DOHH2 (cell line): ENCODE measurements at regions not wholly inside any gene's neighbourhood (a gene's known extent, or its start where the extent isn't known, plus 50 kb on each side); places are given as distances from the start of the nearest gene placed in this dataset.

Source experiments
- H3F3A ChIP-seq: fragments of 200-600 bp; sonication (generic), shearing (Covaris generic); 2 replicates; pipeline ENCODE4 v1.6.0; 2016; ENCODE audit warnings: antibody characterized with exemption, mild to moderate bottlenecking; ENCODE audit not compliant: control insufficient read depth, insufficient read depth
- H3K27ac ChIP-seq: fragments of 200-600 bp; sonication (generic); 2 replicates; pipeline ENCODE4 v1.5.1; 2014; ENCODE audit warnings: low read depth, mild to moderate bottlenecking, low read length, moderate library complexity
- H3K27me3 ChIP-seq: fragments of 200-600 bp; sonication (generic); 2 replicates; pipeline ENCODE4 v1.6.1; 2014; ENCODE audit warnings: mild to moderate bottlenecking, low read length, mixed read lengths; ENCODE audit not compliant: control insufficient read depth
- H3K36me3 ChIP-seq: fragments of 200-600 bp; sonication (generic); 2 replicates; pipeline ENCODE4 v1.6.1; 2014; ENCODE audit warnings: mild to moderate bottlenecking, low read length, moderate library complexity, mixed read lengths; ENCODE audit not compliant: control insufficient read depth
- H3K4me1 ChIP-seq: fragments of 200-600 bp; sonication (generic); 2 replicates; pipeline ENCODE4 v1.6.1; 2014; ENCODE audit warnings: mild to moderate bottlenecking, low read length, mixed read lengths; ENCODE audit not compliant: control insufficient read depth
- H3K4me2 ChIP-seq: fragments of 200-600 bp; sonication (generic); 2 replicates; pipeline ENCODE4 v1.6.0; 2014; ENCODE audit warnings: mild to moderate bottlenecking, low read length, moderate library complexity
- H3K4me3 ChIP-seq: fragments of 200-600 bp; sonication (generic); 2 replicates; pipeline ENCODE4 v1.5.1; 2014; ENCODE audit warnings: mild to moderate bottlenecking, low read length, mixed read lengths
- H3K79me2 ChIP-seq: fragments of 200-600 bp; sonication (generic); 2 replicates; pipeline ENCODE4 v1.6.1; 2014; ENCODE audit warnings: mild to moderate bottlenecking, low read length, mixed read lengths; ENCODE audit not compliant: control insufficient read depth
- H3K9me2 ChIP-seq: fragments of 200-600 bp; sonication (generic); replicated peaks from 2 replicates; pipeline ENCODE4 v1.6.1; 2014; ENCODE audit warnings: mild to moderate bottlenecking, low read length, mixed read lengths; ENCODE audit not compliant: control insufficient read depth
- H3K9me3 ChIP-seq: fragments of 200-600 bp; sonication (generic); 2 replicates; pipeline ENCODE4 v1.6.1; 2014; ENCODE audit warnings: antibody characterized with exemption, low read length, mixed read lengths; ENCODE audit not compliant: control insufficient read depth, insufficient read depth
- H4K20me1 ChIP-seq: fragments of 200-600 bp; sonication (generic); 2 replicates; pipeline ENCODE4 v1.6.0; 2014; ENCODE audit warnings: low read depth, mild to moderate bottlenecking, antibody characterized with exemption, low read length, moderate library complexity; ENCODE audit not compliant: control insufficient read depth, insufficient read depth
- CTCF ChIP-seq: fragments of 200-600 bp; sonication (generic); IDR thresholded peaks from one replicate; pipeline ENCODE4 v1.5.1; 2014; ENCODE audit warnings: antibody characterized with exemption, mild to moderate bottlenecking, low read depth, low read length; ENCODE audit not compliant: poor library complexity, severe bottlenecking
- EZH2phosphoT487 ChIP-seq: fragments of 200-600 bp; sonication (generic); IDR thresholded peaks from 2 replicates; pipeline ENCODE4 v1.6.1; 2017; ENCODE audit warnings: borderline replicate concordance, mild to moderate bottlenecking, antibody characterized with exemption, low read length, moderate library complexity, mixed read lengths

GRCh38 chr9:105854026-105854782 lies 159.9 kb downstream of the TMEM38B start:
- Histone ChIP-seq H3K9me2 (no peaks in the 10 kb centered on the region), H3K27ac (no peak overlapping the region)

GRCh38 chr9:105854783-105855724 lies 160.7 kb downstream of the TMEM38B start:
- Histone ChIP-seq H3K9me3 (no peaks in the 10 kb centered on the region), H3K27me3 (no peaks in the 10 kb centered on the region), H3F3A (no peaks in the 10 kb centered on the region), H3K4me3 (no peak overlapping the region), H4K20me1 (no peaks in the 10 kb centered on the region), H3K4me1 (no peaks in the 10 kb centered on the region), H3K9me2 (no peaks in the 10 kb centered on the region), H3K36me3 (no peaks in the 10 kb centered on the region), H3K4me2 (no peak overlapping the region), H3K27ac (no peak overlapping the region), H3K79me2 (no peaks in the 10 kb centered on the region)
- TF ChIP-seq EZH2phosphoT487 (no peak), CTCF (no peak)

More at GRCh38 chr9:105854026-105854782, 159.9 kb downstream of the TMEM38B start:
- TF ChIP-seq EZH2phosphoT487 (no peak), CTCF (no peak)
- H3K36me3 ChIP-seq, result no peaks in the 10 kb centered on the region
- no peaks in the 10 kb centered on the region for H3K27me3 ChIP-seq
- no peaks in the 10 kb centered on the region for H3F3A ChIP-seq
- H4K20me1 ChIP-seq, result no peaks in the 10 kb centered on the region
- no peak overlapping the region for H3K4me3 ChIP-seq
- H3K9me3 ChIP-seq, result no peaks in the 10 kb centered on the region
- H3K4me1 ChIP-seq, result no peaks in the 10 kb centered on the region
- no peak overlapping the region for H3K4me2 ChIP-seq
- H3K79me2 ChIP-seq, result no peaks in the 10 kb centered on the region

GRCh38 chr9:105855987-105856386 lies 161.6 kb downstream of the TMEM38B start:
- H3K27me3 ChIP-seq, result no peaks in the 10 kb centered on the region
- no peaks in the 10 kb centered on the region for H3K79me2 ChIP-seq
- H3K9me3 ChIP-seq, result no peaks in the 10 kb centered on the region
- no peak for TF ChIP-seq CTCF
- no peak for TF ChIP-seq EZH2phosphoT487
- no peak overlapping the region for H3K4me2 ChIP-seq
- no peaks in the 10 kb centered on the region for H3K9me2 ChIP-seq
- H3K36me3 ChIP-seq, result no peaks in the 10 kb centered on the region
- no peak overlapping the region for H3K27ac ChIP-seq
- H3F3A ChIP-seq, result no peaks in the 10 kb centered on the region
- H3K4me1 ChIP-seq, result no peaks in the 10 kb centered on the region
- no peaks in the 10 kb centered on the region for H4K20me1 ChIP-seq
- no peak overlapping the region for H3K4me3 ChIP-seq
